HG02885 (cell line): ENCODE measurements at regions not wholly inside any gene's neighbourhood (a gene's known extent, or its start where the extent isn't known, plus 50 kb on each side); places are given as distances from the start of the nearest gene placed in this dataset.
"Not testable (repeated sequence)": the region's sequence is repeated elsewhere in the genome, so short reads cannot be mapped to it uniquely, and the experiment has no call there.

Experiments used
- ATAC-seq: cut with Tn5 transposase; IDR thresholded peaks from one replicate; pipeline ENCODE4 v1.9.1; 2021; ENCODE audit warnings: mild to moderate bottlenecking; ENCODE audit not compliant: unreplicated experiment, poor library complexity

DNA sequence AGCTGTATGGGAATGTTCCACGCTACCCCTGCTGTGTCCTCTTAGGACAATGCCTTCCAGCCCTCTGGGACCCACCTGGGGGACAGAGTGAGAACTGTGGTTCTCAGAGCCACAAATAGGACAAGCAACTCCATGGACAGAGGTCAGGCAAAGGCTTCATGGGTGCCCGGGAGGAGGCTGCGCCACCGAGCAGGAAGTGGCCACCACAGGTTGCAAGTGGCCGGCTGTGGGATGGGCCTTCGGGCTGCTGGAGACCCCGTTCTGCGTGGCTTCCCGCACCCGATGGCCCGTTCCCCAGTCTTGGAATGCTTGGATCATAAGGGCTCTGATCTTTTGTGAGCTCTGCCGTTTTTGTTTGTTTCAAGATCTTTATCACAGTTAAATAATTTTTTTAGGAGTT, 118.8 kb downstream of the BOD1 start:
- ATAC-seq, result no peak

DNA sequence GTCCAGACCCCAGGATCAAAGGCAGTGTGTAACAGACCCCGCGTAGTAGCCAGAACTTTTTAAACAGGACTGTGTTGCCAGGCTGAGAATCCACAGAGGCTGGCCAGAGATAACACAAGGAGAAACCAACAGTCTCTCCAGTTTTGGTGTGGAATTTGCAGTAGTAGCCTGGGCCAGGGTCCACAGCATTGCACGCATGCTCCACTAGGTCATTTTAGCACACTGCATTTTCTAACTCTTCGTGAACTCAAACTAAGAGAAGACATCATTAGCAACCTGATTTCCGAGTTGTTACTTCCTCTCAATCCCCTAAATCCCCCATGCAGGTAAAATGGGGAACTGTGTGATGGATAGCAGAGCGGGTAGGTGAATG, 119.6 kb downstream of the BOD1 start:
- ATAC-seq, result no peak

GRCh38 chr5:173496129-173496882, 120.1 kb downstream of the BOD1 start:
- no peak for ATAC-seq

GRCh38 chr5:173495225-173495904, 121.1 kb downstream of the BOD1 start:
- ATAC-seq, result no peak

DNA sequence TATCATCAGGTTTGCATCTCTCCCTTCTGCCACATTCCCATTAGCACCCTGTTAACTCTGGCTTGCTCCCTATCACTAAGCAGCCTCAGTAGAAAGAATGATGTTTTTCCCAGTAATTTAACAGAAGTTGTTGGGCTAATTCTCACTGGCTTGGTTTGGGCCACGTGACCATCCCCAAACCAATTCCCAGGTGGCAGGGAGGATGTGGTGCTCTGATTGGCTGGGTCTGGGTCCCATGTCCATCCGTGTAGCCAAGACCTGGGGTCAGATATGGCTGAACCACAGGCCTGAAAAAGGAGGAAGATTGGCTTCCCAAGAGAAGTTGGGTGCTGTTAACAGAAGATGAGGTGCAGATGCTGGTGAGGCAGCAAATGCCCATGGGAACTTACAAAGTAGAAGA, 122.0 kb downstream of the BOD1 start:
- ATAC-seq, result no peak

DNA sequence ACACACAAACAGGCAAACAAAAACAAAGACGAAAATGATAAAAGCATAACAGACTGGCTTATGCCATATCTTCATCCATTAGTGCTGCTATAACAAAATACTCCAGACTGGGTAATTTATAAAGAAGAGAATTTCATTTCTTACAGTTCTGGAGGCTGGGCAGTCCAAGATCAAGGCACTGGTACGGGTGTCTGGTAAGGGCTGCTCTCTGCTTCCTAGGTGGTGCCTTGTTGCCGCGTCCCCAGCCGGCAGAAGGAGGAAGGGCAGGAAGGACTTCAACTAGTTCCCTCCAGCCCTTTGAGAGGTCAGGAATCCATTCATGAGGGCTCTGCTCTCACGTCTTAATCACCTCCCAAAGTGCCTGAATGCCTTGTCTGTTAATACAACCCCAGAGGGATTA, 122.6 kb downstream of the BOD1 start:
- ATAC-seq, result no peak

DNA sequence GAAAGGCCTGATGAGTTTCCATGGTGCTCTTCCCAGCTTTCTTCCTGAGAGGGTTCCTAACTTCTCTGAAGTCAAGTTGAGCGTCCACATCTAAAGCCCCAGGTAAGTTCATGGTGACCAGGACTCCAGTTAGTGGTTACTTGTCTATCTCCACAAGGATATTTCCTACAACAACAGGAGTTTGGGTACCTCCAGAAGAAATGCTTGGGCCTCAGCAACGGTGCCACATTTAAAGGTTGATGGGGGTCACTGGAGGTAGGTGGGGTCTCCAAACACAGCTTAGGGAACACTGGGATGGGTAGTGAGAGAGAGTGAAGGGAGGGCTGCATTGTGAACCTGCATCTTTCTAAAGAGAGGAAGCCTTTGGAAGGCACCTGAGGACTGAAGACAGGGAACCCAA, 123.4 kb downstream of the BOD1 start:
- no peak for ATAC-seq

DNA sequence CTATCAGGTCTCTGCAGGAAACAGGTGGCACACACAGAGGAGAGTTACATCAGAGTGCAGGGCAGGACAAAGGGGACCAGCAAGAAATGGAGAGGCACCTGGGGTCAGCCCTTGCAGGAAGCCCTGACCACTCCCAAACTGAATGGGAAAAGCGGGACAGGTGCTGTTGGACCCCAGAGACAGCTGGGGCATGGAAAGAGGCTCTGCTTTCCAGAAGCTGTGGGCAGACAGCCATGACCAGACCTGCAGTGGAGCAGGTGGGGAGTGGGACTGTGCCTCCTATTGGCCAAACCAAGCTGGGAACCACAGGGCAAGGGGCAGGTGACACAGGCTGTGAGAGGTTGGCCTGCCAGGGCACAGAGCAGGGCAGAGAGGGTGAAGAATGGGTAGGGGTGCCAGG, 125.8 kb downstream of the BOD1 start:
- ATAC-seq, result no peak

- no peak for ATAC-seq
Observed at GRCh38 chr5:173488144-173488543, 128.3 kb downstream of the BOD1 start.

DNA sequence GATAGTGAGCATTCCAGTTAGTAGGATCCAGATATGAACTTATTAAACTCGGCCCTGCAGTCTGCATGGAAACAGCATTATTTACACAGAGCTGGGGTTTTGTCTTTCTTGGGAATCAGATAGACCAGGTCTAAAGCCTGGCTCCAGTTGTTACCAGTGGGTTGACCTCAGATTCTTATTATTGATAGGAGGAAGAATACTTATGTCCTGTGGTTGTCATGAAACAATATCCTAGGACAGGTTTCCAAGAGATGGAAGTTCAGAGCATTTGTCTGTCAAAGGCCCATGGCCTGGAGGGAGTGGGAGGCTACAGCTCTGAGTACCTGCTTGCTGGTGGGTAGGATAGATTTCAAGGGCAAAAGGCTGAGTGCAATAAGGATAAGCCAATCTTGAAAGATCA, 129.2 kb downstream of the BOD1 start:
- no peak for ATAC-seq

GRCh38 chr5:173486355-173487225, 129.9 kb downstream of the BOD1 start:
- ATAC-seq, result no peak

DNA sequence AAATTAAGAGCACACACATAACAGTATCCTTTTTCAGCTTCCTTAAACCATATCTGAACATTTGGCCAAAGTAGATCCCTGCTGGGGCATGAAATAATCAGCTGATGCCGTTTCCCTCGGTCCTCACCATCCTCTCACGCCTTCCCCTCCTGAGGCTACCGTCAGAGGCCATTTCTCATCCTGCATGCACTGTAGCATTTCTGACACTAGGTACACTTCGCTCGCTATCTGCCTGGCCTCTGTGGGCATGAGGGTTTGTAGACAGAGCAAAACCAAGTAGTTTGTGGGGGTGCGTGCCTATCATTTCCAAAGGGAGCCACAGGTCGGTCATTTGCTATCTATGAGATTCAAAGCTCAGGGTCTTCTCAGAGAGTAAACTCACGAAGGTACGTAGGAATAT, 131.9 kb downstream of the BOD1 start:
- ATAC-seq, result no peak

DNA sequence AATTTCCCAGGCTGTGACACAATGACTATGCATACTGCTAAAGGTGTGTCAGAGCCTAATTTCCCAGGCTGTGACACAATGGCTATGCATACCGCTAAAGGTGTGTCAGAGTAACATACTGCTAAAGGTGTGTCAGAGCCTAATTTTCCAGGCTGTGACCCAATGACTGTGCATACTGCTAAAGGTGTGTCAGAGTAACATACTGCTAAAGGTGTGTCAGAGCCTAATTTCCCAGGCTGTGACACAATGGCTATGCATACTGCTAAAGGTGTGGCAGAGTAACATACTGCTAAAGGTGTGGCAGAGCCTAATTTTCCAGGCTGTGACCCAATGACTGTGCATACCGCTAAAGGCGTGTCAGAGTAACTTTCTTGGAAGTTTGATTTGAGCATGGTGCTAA, 132.9 kb downstream of the BOD1 start:
- not testable (repeated sequence) for ATAC-seq

DNA sequence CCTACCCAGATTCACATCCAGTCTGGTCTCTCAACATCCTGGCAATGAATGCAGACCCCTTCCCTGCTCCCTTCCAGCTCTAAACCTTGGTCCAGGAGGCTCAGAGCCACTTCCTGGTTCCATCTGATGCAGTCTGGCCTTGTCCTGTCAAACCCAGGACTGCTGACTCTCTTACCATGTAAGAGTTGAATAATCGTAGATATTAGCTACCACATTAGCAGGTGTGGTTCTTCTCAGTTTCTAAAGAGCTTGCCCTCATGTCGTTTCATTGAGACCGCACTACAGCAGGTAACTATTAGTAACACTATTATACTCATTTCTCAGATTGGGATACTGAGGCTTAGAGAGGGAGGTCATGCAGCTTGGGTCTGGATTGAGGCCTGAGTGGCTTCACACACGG, 133.3 kb downstream of the BOD1 start:
- ATAC-seq, result no peak

DNA sequence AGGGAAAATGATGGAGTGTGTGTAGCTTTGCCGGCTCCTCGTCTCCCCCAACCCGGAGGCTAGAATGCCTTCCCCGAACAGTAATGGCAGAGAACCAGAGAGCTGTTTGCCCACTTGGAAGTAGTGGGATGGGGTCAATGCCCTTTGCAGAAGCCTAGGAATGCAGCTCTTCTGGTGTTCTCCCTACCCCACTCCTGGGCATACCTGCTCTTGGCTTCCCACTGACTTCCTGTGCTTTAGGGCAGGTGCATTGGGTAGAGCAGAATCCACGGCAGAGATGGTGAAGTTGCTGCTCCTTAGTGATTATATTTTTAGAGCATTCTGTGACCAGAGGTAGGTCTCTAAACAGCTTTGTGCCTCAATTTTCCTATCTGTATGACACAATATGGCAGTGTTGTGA, 134.6 kb downstream of the BOD1 start:
- ATAC-seq, result no peak

DNA sequence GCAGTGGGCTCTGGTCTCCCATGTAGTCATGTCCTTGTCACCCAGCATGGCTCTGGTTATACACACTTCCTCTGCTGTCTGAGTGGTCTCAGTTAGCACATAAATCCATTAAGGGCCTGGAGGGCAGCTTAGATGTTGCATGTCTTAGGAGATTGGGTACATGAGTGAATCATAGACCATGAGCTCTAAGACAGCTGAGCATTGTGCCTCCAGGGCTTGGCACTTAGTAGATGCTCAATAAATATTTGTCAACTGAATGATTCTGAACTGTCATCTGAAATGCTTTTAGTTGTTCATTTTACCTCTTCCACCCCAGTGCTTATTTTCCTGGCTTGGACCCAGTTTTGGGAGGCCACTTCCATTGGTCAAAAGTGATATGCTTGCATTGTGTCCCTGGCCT, 135.6 kb downstream of the BOD1 start:
- no peak for ATAC-seq

- ATAC-seq, result no peak
Observed at GRCh38 chr5:173479711-173480110, 136.7 kb downstream of the BOD1 start.

DNA sequence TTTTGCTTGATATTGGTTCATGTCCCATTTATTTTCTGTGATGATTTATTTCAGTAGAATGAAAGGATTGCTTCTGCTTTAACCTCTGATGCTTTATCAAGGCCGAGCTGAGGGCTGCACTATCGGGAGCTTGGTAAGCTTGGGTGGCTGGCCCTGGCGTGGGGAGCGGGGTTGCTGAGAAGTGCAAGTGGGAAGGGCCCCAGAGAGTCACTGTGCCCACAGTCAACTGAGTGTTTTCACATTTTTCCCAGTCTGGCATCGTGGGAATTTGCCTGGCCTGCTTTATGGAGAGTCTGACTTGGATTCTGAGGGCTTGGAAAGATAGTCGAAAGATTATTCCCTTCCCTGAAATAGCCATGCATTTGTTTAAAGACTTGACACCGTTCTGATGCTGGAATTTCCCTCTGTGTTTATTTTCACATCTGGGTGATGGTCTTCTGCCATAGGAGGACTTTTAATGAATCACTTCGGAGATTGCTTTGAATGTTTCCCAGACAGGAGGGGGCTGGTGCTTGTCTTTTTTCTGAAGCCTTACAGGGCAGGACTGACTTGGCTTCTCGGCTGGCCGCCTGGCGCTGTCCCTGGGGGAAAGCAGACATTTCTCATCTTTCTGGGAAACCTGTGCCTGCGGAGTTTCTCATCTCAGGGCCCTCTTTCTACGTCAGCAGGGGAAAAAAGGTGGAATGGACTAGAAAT, 139.0 kb downstream of the BOD1 start:
- ATAC-seq, result no peak

DNA sequence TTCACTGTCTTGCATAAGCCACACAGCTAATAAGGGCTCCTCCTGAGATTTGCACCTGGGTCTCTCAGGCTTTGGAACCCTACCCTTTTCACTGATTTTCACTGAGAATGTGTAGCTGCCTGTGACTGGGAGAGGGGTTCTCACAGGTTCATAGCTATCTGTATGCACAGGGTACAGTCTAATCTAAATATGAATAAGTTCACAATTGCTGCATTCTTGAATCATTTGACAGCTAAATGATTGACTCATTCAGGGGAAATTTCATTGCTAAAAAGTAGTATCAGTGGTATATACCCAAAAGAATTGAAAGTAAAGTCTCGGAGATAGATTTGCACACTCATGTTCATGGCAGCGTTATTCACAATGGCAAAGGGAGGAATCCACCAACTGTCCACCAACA, 140.7 kb downstream of the BOD1 start:
- ATAC-seq, result no peak

DNA sequence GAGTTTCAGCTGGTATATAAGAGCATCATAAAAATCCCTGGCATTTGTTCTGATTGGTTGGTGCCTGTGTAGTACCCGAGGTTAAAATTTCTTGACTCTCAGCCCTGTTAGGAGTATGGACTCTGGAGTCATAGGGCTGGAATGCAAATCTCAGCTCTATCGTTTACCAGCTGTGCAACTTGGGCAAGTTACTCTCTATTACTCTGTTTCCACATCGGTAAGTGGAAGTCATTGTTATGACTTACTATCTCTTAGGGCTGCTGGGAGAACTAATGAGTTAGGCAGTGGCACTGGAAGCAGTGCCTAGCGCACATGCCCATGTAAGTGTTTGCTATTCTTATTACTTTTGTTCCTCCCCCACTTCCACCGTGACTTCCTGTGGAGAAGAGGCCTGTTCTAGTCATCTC, 141.6 kb downstream of the BOD1 start:
- ATAC-seq, result no peak

DNA sequence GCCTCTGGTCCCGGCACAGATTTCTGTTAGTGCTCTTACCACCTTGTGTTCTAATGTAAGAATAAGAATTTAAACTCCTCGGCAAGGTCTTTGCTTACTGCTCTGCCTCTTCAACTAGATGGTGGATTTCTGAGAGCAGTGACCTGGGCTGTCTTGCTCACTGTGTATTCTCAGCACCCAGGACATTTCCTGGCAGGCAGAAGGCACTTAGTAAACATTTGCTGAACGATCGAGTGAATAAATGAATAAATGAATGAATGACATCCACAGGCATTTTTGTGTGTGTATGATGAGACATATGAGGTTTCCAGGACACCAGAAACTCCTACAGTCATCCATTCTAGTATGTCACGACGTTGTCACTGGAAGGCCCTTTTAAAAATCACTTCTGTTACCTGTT, 143.2 kb downstream of the BOD1 start:
- no peak for ATAC-seq
